Liver (tissue), 8 donors: ENCODE measurements at regions not wholly inside any gene's neighbourhood (a gene's known extent, or its start where the extent isn't known, plus 50 kb on each side); places are given as distances from the start of the nearest gene placed in this dataset.

Experiments
- DNase-seq: peaks from one replicate; pipeline ENCODE4 v3.0.0-alpha.2; 2017; ENCODE audit warnings: low spot score
- H3K27ac ChIP-seq, 2 donors: one replicate each; pipeline ENCODE4 v1.7.0; 2013; ENCODE audit warnings: inconsistent platforms in 2 of 2, low read length in 2 of 2, control low read depth in 1 of 2, low read depth in 1 of 2, mild to moderate bottlenecking in 1 of 2
- H3K27me3 ChIP-seq, 4 donors: one replicate each; pipeline versions ENCODE4 v1.6.1 to v1.7.0; 2013; ENCODE audit warnings: low read length in 3 of 4, inconsistent platforms in 1 of 4, mild to moderate bottlenecking in 1 of 4, moderate library complexity in 1 of 4; ENCODE audit not compliant: control insufficient read depth in 4 of 4, insufficient read depth in 4 of 4
- H3K36me3 ChIP-seq, 4 donors: one replicate each; pipeline versions ENCODE4 v1.6.1 to v1.7.0; 2013; ENCODE audit warnings: low read length in 3 of 4, mild to moderate bottlenecking in 3 of 4, low read depth in 1 of 4, moderate library complexity in 1 of 4; ENCODE audit not compliant: control insufficient read depth in 4 of 4, insufficient read depth in 3 of 4
- H3K4me1 ChIP-seq, 4 donors: one replicate each; pipeline versions ENCODE4 v1.6.1 to v1.7.0; 2013; ENCODE audit warnings: low read length in 3 of 4, mild to moderate bottlenecking in 3 of 4, moderate library complexity in 1 of 4; ENCODE audit not compliant: control insufficient read depth in 4 of 4, insufficient read depth in 4 of 4
- H3K4me3 ChIP-seq, 3 donors: one replicate each; pipeline versions ENCODE4 v1.6.1 to v1.7.0; 2013; ENCODE audit warnings: low read length in 3 of 3, control low read depth in 1 of 3, low read depth in 1 of 3, mild to moderate bottlenecking in 1 of 3
- H3K9ac ChIP-seq, 2 donors: one replicate each; pipeline ENCODE4 v1.7.0; 2013; ENCODE audit warnings: low read length in 2 of 2, mild to moderate bottlenecking in 2 of 2, moderate library complexity in 2 of 2, control low read depth in 1 of 2, low read depth in 1 of 2
- H3K9me3 ChIP-seq, 4 donors: one replicate each; pipeline versions ENCODE4 v1.6.1 to v1.7.0; 2013; ENCODE audit warnings: low read length in 3 of 4; ENCODE audit not compliant: control insufficient read depth in 4 of 4
- EGR1 ChIP-seq, 2 donors: IDR thresholded peaks; 2 replicates each; pipeline ENCODE4 v1.6.1; 2016 to 2018; ENCODE audit warnings: antibody characterized with exemption in 2 of 2, low read depth in 2 of 2
- FOXA1 ChIP-seq: IDR thresholded peaks from 2 replicates; pipeline ENCODE4 v1.6.1; 2016; ENCODE audit warnings: antibody characterized with exemption
- FOXA2 ChIP-seq: IDR thresholded peaks from 2 replicates; pipeline ENCODE4 v1.6.1; 2016; ENCODE audit warnings: antibody characterized with exemption
- GABPA ChIP-seq, 2 donors: IDR thresholded peaks in 1 of 2; conservative IDR thresholded peaks in 1 of 2; 2 replicates each; pipeline ENCODE4 v1.6.1; 2016; ENCODE audit warnings: antibody characterized with exemption in 2 of 2, mild to moderate bottlenecking in 1 of 2, moderate library complexity in 1 of 2
- HNF4A ChIP-seq, 2 donors: conservative IDR thresholded peaks; 2 replicates each; pipeline ENCODE4 v1.6.1; 2016; ENCODE audit warnings: antibody characterized with exemption in 2 of 2, mild to moderate bottlenecking in 2 of 2
- HNF4G ChIP-seq: IDR thresholded peaks from 2 replicates; pipeline ENCODE4 v1.6.1; 2016; ENCODE audit warnings: antibody characterized with exemption
- JUND ChIP-seq, 2 donors: IDR thresholded peaks; 2 replicates each; pipeline ENCODE4 v1.6.1; 2016; ENCODE audit warnings: antibody characterized with exemption in 2 of 2
- NR2F2 ChIP-seq: IDR thresholded peaks from 2 replicates; pipeline ENCODE4 v1.6.1; 2016; ENCODE audit warnings: antibody characterized with exemption
- RAD21 ChIP-seq, 2 donors: IDR thresholded peaks; 2 replicates each; pipeline ENCODE4 v1.6.1; 2016; ENCODE audit warnings: antibody characterized with exemption in 2 of 2, mild to moderate bottlenecking in 2 of 2
- REST ChIP-seq: IDR thresholded peaks from 2 replicates; pipeline ENCODE4 v1.6.1; 2016; ENCODE audit warnings: antibody characterized with exemption, mild to moderate bottlenecking
- RXRA ChIP-seq, 2 donors: IDR thresholded peaks; 2 replicates each; pipeline ENCODE4 v1.6.1; 2017 to 2018; ENCODE audit warnings: antibody characterized with exemption in 2 of 2, mild to moderate bottlenecking in 1 of 2
- SP1 ChIP-seq: IDR thresholded peaks from 2 replicates; pipeline ENCODE4 v1.6.1; 2018; ENCODE audit warnings: antibody characterized with exemption, mild to moderate bottlenecking
- TAF1 ChIP-seq: conservative IDR thresholded peaks from 2 replicates; pipeline ENCODE4 v1.6.1; 2016; ENCODE audit warnings: antibody characterized with exemption, mild to moderate bottlenecking
- YY1 ChIP-seq: IDR thresholded peaks from 2 replicates; pipeline ENCODE4 v1.6.1; 2016; ENCODE audit warnings: antibody characterized with exemption, mild to moderate bottlenecking
- WGBS: extraction: QIAGEN DNeasy Blood & Tissue Kit; methylation state at CpG from one replicate; pipeline ENCODE4 v1.1.7; 2013; 5-methylcytosine and 5-hydroxymethylcytosine counted together
- TF ChIP-seq, protein P1 (sequence below): fragments of 150-350 bp; IDR thresholded peaks from 2 replicates; pipeline ENCODE4 v1.5.1; 2017; ENCODE audit warnings: improper control_type of control experiment, low read depth, low read length; ENCODE audit not compliant: missing input control
- TF ChIP-seq, protein P2 (sequence below): IDR thresholded peaks from 2 replicates; pipeline ENCODE4 v1.6.1; 2016; ENCODE audit warnings: antibody characterized with exemption
- TF ChIP-seq, protein P3 (sequence below): IDR thresholded peaks from 2 replicates; pipeline ENCODE4 v1.6.1; 2016; ENCODE audit warnings: antibody characterized with exemption
- TF ChIP-seq, protein P4 (sequence below): IDR thresholded peaks from 2 replicates; pipeline ENCODE4 v1.6.1; 2016; ENCODE audit warnings: antibody characterized with exemption
- donor health status: healthy.
- donor health status: healthy.
- donor health status: healthy.
- donor health status: healthy.
- donor health status: healthy.

DNA sequence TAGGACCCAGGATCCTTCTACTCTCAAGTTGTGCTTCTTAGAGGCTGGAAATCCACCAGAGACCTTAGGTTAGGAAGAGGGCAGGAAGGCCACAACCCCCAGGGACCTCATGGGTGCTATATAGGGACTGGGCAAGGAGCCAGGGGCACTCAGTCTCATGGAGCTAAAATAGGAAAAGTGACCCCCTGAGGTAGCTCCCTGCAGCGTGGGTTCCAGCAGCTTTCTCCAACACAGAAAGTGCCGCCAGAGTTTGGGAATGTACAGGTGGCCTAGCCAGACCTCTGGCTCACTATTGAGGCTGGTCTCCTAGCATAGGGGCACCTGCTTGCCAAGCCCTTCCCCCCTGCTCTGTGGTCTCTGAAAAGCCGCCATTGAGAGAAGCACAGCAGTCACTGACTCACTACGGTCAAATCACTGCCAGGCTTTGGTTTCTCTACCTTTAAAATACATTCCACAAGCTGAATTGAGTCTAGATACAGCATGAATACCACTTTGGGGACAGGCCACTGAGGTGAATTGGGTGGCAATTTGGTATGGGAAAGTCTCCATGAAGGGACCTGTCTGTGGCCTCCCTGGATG lies 333.2 kb upstream of the PODXL start:
- Histone ChIP-seq H3K9ac (no peak overlapping the region), H3K9me3 (peaks cover 0 to 15% (median 8%) of the 10 kb centered on the region in 4 donors), H3K36me3 (no peaks in the 10 kb centered on the region), H3K27me3 (peaks cover 0 to 7% (median 0%) of the 10 kb centered on the region in 4 donors), H3K4me3 (no peak overlapping the region), H3K27ac (no peak overlapping the region), H3K4me1 (no peaks in the 10 kb centered on the region)
- DNase-seq, result no peak
- TF ChIP-seq RXRA (IDR thresholded peaks at IDR 0.05), result no peak
- no peak for TF ChIP-seq SP1
- TF ChIP-seq FOXA1, result no peak
- TF ChIP-seq JUND (IDR thresholded peaks at IDR 0.05), result no peak
- no peak for TF ChIP-seq RAD21 (IDR thresholded peaks at IDR 0.05)
- TF ChIP-seq NR2F2, result no peak
- TF ChIP-seq, protein P1, sequence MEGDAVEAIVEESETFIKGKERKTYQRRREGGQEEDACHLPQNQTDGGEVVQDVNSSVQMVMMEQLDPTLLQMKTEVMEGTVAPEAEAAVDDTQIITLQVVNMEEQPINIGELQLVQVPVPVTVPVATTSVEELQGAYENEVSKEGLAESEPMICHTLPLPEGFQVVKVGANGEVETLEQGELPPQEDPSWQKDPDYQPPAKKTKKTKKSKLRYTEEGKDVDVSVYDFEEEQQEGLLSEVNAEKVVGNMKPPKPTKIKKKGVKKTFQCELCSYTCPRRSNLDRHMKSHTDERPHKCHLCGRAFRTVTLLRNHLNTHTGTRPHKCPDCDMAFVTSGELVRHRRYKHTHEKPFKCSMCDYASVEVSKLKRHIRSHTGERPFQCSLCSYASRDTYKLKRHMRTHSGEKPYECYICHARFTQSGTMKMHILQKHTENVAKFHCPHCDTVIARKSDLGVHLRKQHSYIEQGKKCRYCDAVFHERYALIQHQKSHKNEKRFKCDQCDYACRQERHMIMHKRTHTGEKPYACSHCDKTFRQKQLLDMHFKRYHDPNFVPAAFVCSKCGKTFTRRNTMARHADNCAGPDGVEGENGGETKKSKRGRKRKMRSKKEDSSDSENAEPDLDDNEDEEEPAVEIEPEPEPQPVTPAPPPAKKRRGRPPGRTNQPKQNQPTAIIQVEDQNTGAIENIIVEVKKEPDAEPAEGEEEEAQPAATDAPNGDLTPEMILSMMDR, result no peak
- no peak for TF ChIP-seq REST
- no peak for TF ChIP-seq FOXA2
- TF ChIP-seq YY1, result no peak
- TF ChIP-seq, protein P2, sequence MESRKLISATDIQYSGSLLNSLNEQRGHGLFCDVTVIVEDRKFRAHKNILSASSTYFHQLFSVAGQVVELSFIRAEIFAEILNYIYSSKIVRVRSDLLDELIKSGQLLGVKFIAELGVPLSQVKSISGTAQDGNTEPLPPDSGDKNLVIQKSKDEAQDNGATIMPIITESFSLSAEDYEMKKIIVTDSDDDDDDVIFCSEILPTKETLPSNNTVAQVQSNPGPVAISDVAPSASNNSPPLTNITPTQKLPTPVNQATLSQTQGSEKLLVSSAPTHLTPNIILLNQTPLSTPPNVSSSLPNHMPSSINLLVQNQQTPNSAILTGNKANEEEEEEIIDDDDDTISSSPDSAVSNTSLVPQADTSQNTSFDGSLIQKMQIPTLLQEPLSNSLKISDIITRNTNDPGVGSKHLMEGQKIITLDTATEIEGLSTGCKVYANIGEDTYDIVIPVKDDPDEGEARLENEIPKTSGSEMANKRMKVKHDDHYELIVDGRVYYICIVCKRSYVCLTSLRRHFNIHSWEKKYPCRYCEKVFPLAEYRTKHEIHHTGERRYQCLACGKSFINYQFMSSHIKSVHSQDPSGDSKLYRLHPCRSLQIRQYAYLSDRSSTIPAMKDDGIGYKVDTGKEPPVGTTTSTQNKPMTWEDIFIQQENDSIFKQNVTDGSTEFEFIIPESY, result no peak
- no peak for TF ChIP-seq EGR1 (IDR thresholded peaks at IDR 0.05; ENCODE audit: low read depth in 2 of 2)
- TF ChIP-seq, protein P3, sequence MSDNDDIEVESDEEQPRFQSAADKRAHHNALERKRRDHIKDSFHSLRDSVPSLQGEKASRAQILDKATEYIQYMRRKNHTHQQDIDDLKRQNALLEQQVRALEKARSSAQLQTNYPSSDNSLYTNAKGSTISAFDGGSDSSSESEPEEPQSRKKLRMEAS, result no peak
- TF ChIP-seq GABPA (IDR thresholded peaks at IDR 0.05 in 1 of 2, conservative IDR thresholded peaks at IDR 0.05 in 1 of 2), result no peak
- no peak for TF ChIP-seq TAF1
- TF ChIP-seq HNF4G, result no peak
- no peak for TF ChIP-seq HNF4A (conservative IDR thresholded peaks at IDR 0.05)
- TF ChIP-seq, protein P4, sequence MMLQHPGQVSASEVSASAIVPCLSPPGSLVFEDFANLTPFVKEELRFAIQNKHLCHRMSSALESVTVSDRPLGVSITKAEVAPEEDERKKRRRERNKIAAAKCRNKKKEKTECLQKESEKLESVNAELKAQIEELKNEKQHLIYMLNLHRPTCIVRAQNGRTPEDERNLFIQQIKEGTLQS, result no peak
- WGBS, result 78% methylated on average over 4 of the region's 4 CpGs
